ENCODE measurements at regions not wholly inside any gene's neighbourhood (a gene's known extent, or its start where the extent isn't known, plus 50 kb on each side); places are given as distances from the start of the nearest gene placed in this dataset.
"Not testable (repeated sequence)": the region's sequence is repeated elsewhere in the genome, so short reads cannot be mapped to it uniquely, and the experiment has no call there.

GRCh38 chrX:109880629-109881028, 122.3 kb upstream of the TMEM164 start:
- Histone ChIP-seq H3K4me3 (no peak overlapping the region), H3K9me3 (no peaks in the 10 kb centered on the region), H3K36me3 (ENCODE audit: low read depth) (no peaks in the 10 kb centered on the region), H3K4me1 (ENCODE audit: low read depth) (no peaks in the 10 kb centered on the region)
- ATAC-seq = no peak
- no peak for TF ChIP-seq CTCF (IDR thresholded peaks at IDR 0.05)
- no peak for DNase-seq
- intact Hi-C loops (cut with DNase I, micrococcal nuclease) = no loop called here

- DNase-seq (peak in 2 of 3 donors; percentile 24 to 47), ATAC-seq (peak; percentile 58)
- no peaks in the 10 kb centered on the region for H3K4me1 ChIP-seq (ENCODE audit: low read depth)
- intact Hi-C loops (cut with DNase I, micrococcal nuclease) = no loop called here
- H3K36me3 ChIP-seq (ENCODE audit: low read depth) = no peaks in the 10 kb centered on the region
- H3K9me3 ChIP-seq = no peaks in the 10 kb centered on the region
- no peak overlapping the region for H3K4me3 ChIP-seq
- TF ChIP-seq CTCF (IDR thresholded peaks at IDR 0.05) = no peak
These were observed 116.7 kb upstream of the TMEM164 start for GRCh38 chrX:109886122-109886761.

GRCh38 chrX:109889289-109890006, 113.5 kb upstream of the TMEM164 start:
- peak; percentile 46 for ATAC-seq
- Histone ChIP-seq H3K4me1 (ENCODE audit: low read depth) (no peaks in the 10 kb centered on the region), H3K36me3 (ENCODE audit: low read depth) (no peaks in the 10 kb centered on the region), H3K9me3 (no peaks in the 10 kb centered on the region), H3K4me3 (no peak overlapping the region)
- intact Hi-C loops (cut with DNase I, micrococcal nuclease) = no loop called here
- no peak for TF ChIP-seq CTCF (IDR thresholded peaks at IDR 0.05)
- DNase-seq = no peak

- no peak for TF ChIP-seq CTCF (IDR thresholded peaks at IDR 0.05)
- ATAC-seq = no peak
- H3K4me1 ChIP-seq (ENCODE audit: low read depth) = no peaks in the 10 kb centered on the region
- H3K9me3 ChIP-seq = no peaks in the 10 kb centered on the region
- no peaks in the 10 kb centered on the region for H3K36me3 ChIP-seq (ENCODE audit: low read depth)
- DNase-seq = no peak
- intact Hi-C loops (cut with DNase I, micrococcal nuclease) = no loop called here
- no peak overlapping the region for H3K4me3 ChIP-seq
These were observed 112.6 kb upstream of the TMEM164 start for GRCh38 chrX:109890300-109890699.

- Histone ChIP-seq H3K4me1 (ENCODE audit: low read depth) (no peaks in the 10 kb centered on the region), H3K36me3 (ENCODE audit: low read depth) (no peaks in the 10 kb centered on the region), H3K9me3 (no peaks in the 10 kb centered on the region), H3K4me3 (no peak overlapping the region)
- intact Hi-C loops (cut with DNase I, micrococcal nuclease) = no loop called here
- peak; percentile 48 for TF ChIP-seq CTCF (IDR thresholded peaks at IDR 0.05)
- DNase-seq = peak in 2 of 3 donors; percentile 33 to 39
- ATAC-seq = peak; percentile 81
These were observed 111.9 kb upstream of the TMEM164 start for GRCh38 chrX:109890910-109891502.

GRCh38 chrX:109896024-109896423, 106.9 kb upstream of the TMEM164 start:
- ATAC-seq; H3K36me3 ChIP-seq (ENCODE audit: low read depth); H3K4me3 ChIP-seq; H3K4me1 ChIP-seq (ENCODE audit: low read depth); H3K9me3 ChIP-seq; intact Hi-C loops (cut with DNase I, micrococcal nuclease); DNase-seq: not testable (repeated sequence)
